Pancreas (tissue), 10 donors: ENCODE measurements at regions not wholly inside any gene's neighbourhood (a gene's known extent, or its start where the extent isn't known, plus 50 kb on each side); places are given as distances from the start of the nearest gene placed in this dataset.

ENCODE experiments used
- ATAC-seq, 4 donors: fragments of 200-7000 bp; cut with Tn5 transposase; one replicate each; pipeline versions ENCODE4 v1.8.0 to v1.9.1; 2020; ENCODE audit warnings: mild to moderate bottlenecking in 4 of 4, moderate library complexity in 4 of 4
- DNase-seq, 6 donors: peaks; one replicate each; pipeline ENCODE4 v3.0.0-alpha.2; 2020
- FAIRE-seq: peaks from 2 replicates; lab custom pipeline; 2012; peaks lifted over from hg19 to GRCh38; lab: Jason Lieb, UNC
- H3K27ac ChIP-seq, 4 donors: fragments of 200-600 bp; sonication (generic); 1 replicate in 3 of 4; 2 replicates in 1 of 4; pipeline versions ENCODE4 v1.5.0 to v1.8.0; 2020
- H3K27me3 ChIP-seq, 4 donors: fragments of 200-600 bp; one replicate each; pipeline ENCODE4 v1.8.0; 2021
- H3K36me3 ChIP-seq, 3 donors: fragments of 200-600 bp; sonication (generic) in 1 of 3; one replicate each; pipeline versions ENCODE4 v1.5.0 to v1.8.0; 2020 to 2021
- H3K4me1 ChIP-seq, 3 donors: fragments of 200-600 bp; one replicate each; pipeline ENCODE4 v1.8.0; 2021
- H3K4me3 ChIP-seq, 4 donors: fragments of 200-600 bp; sonication (generic) in 2 of 4; one replicate each; pipeline versions ENCODE4 v1.5.0 to v1.8.0; 2020 to 2021
- H3K9me3 ChIP-seq, 4 donors: fragments of 200-600 bp; one replicate each; pipeline ENCODE4 v1.8.0; 2021
- WGBS, 2 donors: extraction: QIAGEN DNeasy Blood & Tissue Kit; methylation state at CpG; one replicate each; pipeline ENCODE4 v1.1.7; 2013; 5-methylcytosine and 5-hydroxymethylcytosine counted together
- intact Hi-C, 3 donors: fragments of 100-400 bp; cut with DNase I; formaldehyde crosslinking; loops; one replicate each; pipeline versions ENCODE4 v1.11.1 to v1.14.2; 2022
- TF ChIP-seq, protein P1 (sequence below), 4 donors: fragments of 200-600 bp; sonication (generic) in 3 of 4; IDR thresholded peaks; one replicate each; pipeline versions ENCODE4 v1.5.0 to v1.8.0; 2021; ENCODE audit warnings: antibody characterized with exemption in 4 of 4
- donor health status: healthy with polysubstance abuse.
- donor health status: DM: no; HTN: no; CAD: no; lungs with moderate emphysema.
- donor health status: DM: no; HTN: no; CAD: no.
- donor health status: control.
- donor health status: control.
- donor health status: Bipolar disorder and iron deficiency.
- donor health status: DM: yes; HTN: yes; CAD: no.
- donor health status: DM: no; HTN: no; CAD: no.
- donor health status: DM: no; HTN: no; CAD: no.
- donor health status: DM: yes; HTN: yes; CAD: no.

DNA sequence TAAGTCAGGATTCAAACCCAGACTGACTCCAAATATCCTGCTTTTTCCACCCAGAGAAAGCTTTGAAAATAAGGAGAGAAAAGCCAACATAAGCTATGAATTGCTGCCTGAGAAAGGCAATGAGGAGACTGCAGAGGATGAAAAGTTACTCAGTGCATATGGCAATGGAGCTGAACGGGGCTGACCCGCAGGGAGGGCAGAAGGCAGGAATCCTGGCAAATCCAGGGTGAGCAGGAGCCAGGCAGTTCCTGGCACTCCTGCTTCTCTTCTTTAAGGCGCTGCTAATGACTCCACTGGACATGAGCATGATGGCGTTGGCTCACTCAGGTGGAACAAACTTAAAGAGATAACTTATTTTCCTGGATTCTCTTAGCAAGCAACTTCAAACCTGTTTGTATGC, 95.2 kb upstream of the TMCC3 start:
- FAIRE-seq = no peak
- WGBS, 2 donors = 64 to 68% methylated on average over 4 of the region's 4 CpGs
- Histone ChIP-seq H3K4me3 (no peak overlapping the region), H3K4me1 (no peaks in the 10 kb centered on the region), H3K27ac (no peak overlapping the region), H3K27me3 (no peaks in the 10 kb centered on the region), H3K36me3 (no peaks in the 10 kb centered on the region), H3K9me3 (no peaks in the 10 kb centered on the region)
- ATAC-seq = no peak
- no peak for DNase-seq
- TF ChIP-seq, protein P1, sequence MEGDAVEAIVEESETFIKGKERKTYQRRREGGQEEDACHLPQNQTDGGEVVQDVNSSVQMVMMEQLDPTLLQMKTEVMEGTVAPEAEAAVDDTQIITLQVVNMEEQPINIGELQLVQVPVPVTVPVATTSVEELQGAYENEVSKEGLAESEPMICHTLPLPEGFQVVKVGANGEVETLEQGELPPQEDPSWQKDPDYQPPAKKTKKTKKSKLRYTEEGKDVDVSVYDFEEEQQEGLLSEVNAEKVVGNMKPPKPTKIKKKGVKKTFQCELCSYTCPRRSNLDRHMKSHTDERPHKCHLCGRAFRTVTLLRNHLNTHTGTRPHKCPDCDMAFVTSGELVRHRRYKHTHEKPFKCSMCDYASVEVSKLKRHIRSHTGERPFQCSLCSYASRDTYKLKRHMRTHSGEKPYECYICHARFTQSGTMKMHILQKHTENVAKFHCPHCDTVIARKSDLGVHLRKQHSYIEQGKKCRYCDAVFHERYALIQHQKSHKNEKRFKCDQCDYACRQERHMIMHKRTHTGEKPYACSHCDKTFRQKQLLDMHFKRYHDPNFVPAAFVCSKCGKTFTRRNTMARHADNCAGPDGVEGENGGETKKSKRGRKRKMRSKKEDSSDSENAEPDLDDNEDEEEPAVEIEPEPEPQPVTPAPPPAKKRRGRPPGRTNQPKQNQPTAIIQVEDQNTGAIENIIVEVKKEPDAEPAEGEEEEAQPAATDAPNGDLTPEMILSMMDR (IDR thresholded peaks at IDR 0.05) = no peak
- intact Hi-C loops = no loop called here

DNA sequence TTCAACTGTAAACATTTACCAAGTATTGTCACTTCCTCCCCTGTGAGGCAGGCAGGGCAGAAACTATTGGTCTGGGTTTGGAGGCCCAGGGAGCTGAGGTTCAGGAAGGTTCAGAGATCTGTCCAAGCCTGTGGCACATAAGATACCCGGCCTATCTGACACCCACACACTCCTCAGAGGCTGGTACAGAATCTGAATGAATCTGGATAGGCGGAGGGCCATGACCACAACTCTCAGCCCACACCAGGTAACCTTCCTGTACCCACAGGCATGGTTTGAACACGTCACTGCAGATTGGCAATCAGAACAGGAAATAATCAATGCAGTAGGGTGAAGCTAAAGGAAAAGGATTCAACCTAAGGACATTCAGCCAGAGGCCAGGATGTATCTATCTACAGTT, 92.8 kb upstream of the TMCC3 start:
- no peak for DNase-seq
- TF ChIP-seq, protein P1 (IDR thresholded peaks at IDR 0.05) = no peak
- H3K27ac ChIP-seq = no peak overlapping the region
- H3K9me3 ChIP-seq = no peaks in the 10 kb centered on the region
- no peak for ATAC-seq
- H3K4me3 ChIP-seq = no peak overlapping the region
- no peaks in the 10 kb centered on the region for H3K27me3 ChIP-seq
- no peaks in the 10 kb centered on the region for H3K36me3 ChIP-seq
- no peaks in the 10 kb centered on the region for H3K4me1 ChIP-seq
- WGBS, 2 donors = 60 to 70% methylated on average over 3 of the region's 3 CpGs
- FAIRE-seq = no peak
- intact Hi-C loops = no loop called here

DNA sequence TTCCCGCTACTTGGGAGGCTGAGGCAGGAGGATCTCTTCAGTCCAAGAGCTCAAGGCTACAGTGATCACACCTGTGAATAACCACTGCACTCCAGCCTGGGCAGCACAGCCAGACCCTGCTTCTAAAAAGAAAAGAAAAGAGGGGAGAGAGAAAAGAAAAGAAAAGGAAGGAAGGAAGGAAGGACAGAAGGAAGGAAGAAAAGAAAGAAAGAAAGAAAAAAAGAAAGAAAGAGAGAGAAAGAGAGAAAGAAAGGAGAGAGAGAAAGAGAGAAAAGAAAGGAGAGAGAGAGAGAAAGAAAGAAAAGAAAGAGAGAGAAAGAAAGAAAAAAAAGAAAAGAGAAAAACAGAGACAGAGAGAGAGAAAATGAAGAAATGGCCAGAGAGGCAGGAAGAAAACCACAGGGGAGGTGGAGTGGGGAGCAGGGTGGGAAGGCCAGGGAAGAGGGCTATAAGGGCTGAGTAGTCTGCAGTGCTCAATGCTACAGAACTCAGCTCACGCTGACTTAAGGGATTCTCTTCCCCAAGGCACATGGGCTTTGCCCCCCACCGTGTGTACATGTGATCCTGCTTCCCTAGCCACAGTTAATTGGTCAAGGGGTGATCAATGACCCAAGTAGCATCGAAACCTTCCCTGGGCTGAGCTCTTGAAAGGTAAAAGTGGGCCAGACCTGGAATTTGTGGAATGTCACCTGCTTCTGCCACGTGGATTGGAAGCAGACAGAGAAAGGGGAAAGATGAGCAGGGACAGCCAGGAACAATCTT, 90.4 kb upstream of the TMCC3 start:
- FAIRE-seq = no peak
- Histone ChIP-seq H3K9me3 (no peaks in the 10 kb centered on the region), H3K27me3 (no peaks in the 10 kb centered on the region), H3K36me3 (no peaks in the 10 kb centered on the region), H3K4me3 (no peak overlapping the region), H3K27ac (no peak overlapping the region), H3K4me1 (no peaks in the 10 kb centered on the region)
- no peak for DNase-seq
- TF ChIP-seq, protein P1 (IDR thresholded peaks at IDR 0.05) = no peak
- 43 to 44% methylated on average over 5 of the region's 5 CpGs for WGBS, 2 donors
- no peak for ATAC-seq
- intact Hi-C loops = no loop called here

DNA sequence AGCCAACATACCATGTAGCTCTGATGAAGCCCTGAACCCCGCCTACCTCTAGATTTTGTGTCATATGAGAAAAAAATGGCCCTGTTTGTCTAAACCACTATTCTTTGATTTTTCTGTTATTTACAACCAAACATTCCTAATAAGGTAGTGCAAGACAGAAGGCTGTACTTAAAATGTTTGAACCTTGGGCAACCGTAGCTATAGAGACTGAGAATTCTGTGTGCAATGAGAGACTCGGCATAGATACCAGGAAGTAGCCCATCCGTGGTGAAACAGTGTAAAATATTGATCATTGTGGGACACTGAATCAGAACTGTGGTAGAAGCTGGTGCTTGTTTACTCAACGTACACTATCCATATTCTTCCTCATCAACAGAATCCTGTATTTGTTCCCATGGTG, 86.5 kb upstream of the TMCC3 start:
- 56 to 68% methylated on average over 5 of the region's 5 CpGs for WGBS, 2 donors
- Histone ChIP-seq H3K27ac (no peak overlapping the region), H3K27me3 (no peaks in the 10 kb centered on the region), H3K9me3 (no peaks in the 10 kb centered on the region), H3K36me3 (no peaks in the 10 kb centered on the region), H3K4me3 (no peak overlapping the region), H3K4me1 (no peaks in the 10 kb centered on the region)
- intact Hi-C loops = no loop called here
- FAIRE-seq = no peak
- TF ChIP-seq, protein P1 (IDR thresholded peaks at IDR 0.05) = no peak
- no peak for ATAC-seq
- DNase-seq = no peak

DNA sequence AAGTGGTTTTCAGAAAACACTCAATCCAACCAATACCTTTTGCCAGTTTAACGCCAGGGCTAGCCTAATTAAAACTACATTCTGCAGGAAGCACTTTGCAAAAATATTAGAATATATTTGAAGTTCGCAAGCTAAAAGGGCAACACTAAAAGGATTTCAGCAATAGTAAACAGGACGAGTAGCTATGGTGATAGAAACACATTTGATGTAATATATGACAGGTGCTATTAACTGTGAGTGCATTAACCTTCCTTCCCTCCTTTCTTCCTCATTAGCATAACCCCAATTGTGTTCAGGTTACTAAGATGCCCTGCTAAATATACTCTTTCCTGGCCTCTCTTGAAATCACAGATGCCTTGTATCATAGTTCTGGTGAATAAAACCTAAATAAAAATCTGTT, 85.6 kb upstream of the TMCC3 start:
- intact Hi-C loops = no loop called here
- Histone ChIP-seq H3K36me3 (no peaks in the 10 kb centered on the region), H3K9me3 (no peaks in the 10 kb centered on the region), H3K4me1 (no peaks in the 10 kb centered on the region), H3K4me3 (no peak overlapping the region), H3K27ac (no peak overlapping the region), H3K27me3 (no peaks in the 10 kb centered on the region)
- 63 to 72% methylated on average over 3 of the region's 3 CpGs for WGBS, 2 donors
- ATAC-seq (peak in 1 of 4 donors; percentile 75), DNase-seq (no peak), FAIRE-seq (no peak)
- TF ChIP-seq, protein P1 (IDR thresholded peaks at IDR 0.05) = no peak
